Choroid plexus epithelial cell (primary cell): ENCODE measurements at regions not wholly inside any gene's neighbourhood (a gene's known extent, or its start where the extent isn't known, plus 50 kb on each side); places are given as distances from the start of the nearest gene placed in this dataset.
A peak's percentile ranks its signal among the peaks of the same experiment; 100 is the strongest.
"Not testable (repeated sequence)": the region's sequence is repeated elsewhere in the genome, so short reads cannot be mapped to it uniquely, and the experiment has no call there.

Experiments used
- DNase-seq: peaks from one replicate; pipeline ENCODE4 v3.0.0-alpha.2; 2010; ENCODE audit warnings: low read depth
- H3K4me3 ChIP-seq: 2 replicates; pipeline ENCODE4 v1.5.1; 2011; ENCODE audit warnings: low read depth, mild to moderate bottlenecking, control low read depth, low read length, moderate library complexity
- CTCF ChIP-seq: conservative IDR thresholded peaks from 2 replicates; pipeline ENCODE4 v1.5.1; 2011; ENCODE audit warnings: low read depth, mild to moderate bottlenecking, control low read depth, inconsistent platforms, low read length, moderate library complexity

DNA sequence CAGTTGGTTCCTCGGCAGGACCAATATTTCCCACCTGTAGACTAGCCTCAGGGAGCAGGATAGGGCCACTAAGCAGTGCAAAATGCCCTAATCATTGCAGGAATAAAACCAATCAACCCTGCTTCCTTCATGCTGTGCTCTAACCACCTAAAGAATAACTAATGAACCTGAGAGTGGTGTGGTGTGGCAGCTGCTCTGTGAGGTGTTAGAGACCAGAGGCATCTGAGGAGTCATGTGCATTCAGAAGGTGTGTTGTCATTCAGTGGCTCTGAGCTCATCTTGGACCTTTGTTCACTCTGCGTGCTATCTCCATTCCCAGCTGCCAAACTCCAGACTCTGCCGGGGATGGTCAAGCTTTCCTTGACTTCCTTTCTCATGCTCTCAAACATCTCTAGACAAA lies 136.7 kb upstream of the EGLN3 start:
- TF ChIP-seq CTCF: no peak
- no peak for DNase-seq
- H3K4me3 ChIP-seq: no peak overlapping the region

DNA sequence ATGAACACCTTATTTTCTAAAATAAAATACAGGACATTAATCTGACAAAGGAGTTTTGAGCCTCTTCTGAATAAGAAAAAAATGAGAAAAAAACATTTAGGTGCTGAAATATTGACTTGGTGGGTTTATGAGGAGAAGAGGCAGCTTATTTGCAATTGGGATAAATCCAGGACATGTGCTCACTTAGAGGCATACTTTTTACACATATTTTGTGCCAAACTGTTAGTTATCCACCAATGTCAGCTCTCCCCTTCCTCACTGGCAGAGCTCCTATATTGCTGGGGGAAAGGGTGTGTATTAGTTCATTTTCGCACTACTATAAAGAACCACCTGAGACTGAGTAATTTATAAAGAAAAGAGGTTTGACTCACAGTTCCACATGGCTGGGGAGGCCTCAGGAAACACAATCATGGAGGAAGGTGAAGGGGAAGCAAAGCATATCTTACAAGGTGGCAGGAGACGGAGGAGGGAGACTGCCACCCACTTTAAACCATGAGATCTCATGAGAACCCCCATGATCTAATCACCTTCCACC lies 135.4 kb upstream of the EGLN3 start:
- DNase-seq: no peak
- no peak for TF ChIP-seq CTCF
- H3K4me3 ChIP-seq: no peak overlapping the region

GRCh38 chr14:34085695-34086094 lies 134.8 kb upstream of the EGLN3 start:
- no peak for DNase-seq
- no peak overlapping the region for H3K4me3 ChIP-seq
- no peak for TF ChIP-seq CTCF

DNA sequence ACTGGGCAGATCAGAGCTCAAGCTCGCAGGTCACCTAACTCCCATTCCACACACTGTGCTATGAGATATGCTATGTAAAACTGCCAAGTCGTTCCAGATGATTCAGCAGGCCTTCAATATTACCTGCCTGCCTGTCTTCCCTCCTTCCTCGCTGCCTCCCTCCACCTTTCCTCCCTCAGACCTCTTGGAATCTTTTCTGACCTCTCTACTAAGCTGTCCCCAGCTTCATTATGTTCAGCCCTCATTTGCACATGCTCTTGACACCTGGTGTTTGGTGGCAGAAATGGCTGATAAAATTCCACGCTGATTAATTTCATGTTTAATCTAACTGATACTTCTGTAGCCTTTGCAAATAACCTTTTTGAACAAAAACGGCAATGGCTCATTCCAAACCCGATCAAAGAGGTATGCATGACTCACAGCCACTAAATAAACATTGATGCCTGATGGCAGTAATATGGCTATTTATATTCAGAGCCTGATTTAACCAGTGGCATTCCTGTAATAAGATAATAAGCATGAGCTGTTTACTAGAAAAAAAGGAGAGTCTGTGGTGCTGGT lies 130.8 kb upstream of the EGLN3 start:
- no peak overlapping the region for H3K4me3 ChIP-seq
- peak; percentile 74 for DNase-seq
- TF ChIP-seq CTCF: no peak

- TF ChIP-seq CTCF: no peak
- peak; percentile 65 for DNase-seq
These were observed 130.3 kb upstream of the EGLN3 start for GRCh38 chr14:34081101-34081575.

DNA sequence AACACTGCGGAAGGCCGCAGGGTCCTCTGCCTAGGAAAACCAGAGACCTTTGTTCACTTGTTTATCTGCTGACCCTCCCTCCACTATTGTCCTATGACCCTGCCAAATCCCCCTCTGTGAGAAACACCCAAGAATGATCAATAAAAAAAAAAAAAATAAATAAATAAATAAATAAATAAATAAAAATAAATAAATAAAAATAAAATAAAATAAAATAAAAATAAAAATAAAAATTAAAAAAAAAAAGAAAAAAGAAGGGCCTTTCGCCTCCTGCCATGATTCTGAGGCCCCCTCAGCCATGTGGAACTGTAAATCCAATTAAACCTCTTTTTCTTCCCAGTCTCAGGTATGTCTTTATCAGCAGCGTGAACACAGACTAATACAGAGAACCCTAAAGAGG lies 128.8 kb upstream of the EGLN3 start:
- H3K4me3 ChIP-seq, DNase-seq: not testable (repeated sequence)

More at GRCh38 chr14:34081101-34081575, 130.3 kb upstream of the EGLN3 start:
- H3K4me3 ChIP-seq: no peak overlapping the region

- no peak overlapping the region for H3K4me3 ChIP-seq
- peak; percentile 64 for DNase-seq
- TF ChIP-seq CTCF: no peak
These were observed 127.4 kb upstream of the EGLN3 start for GRCh38 chr14:34078117-34078743.
